Inferior parietal cortex (tissue), 1 donor: ENCODE measurements at regions not wholly inside any gene's neighbourhood (a gene's known extent, or its start where the extent isn't known, plus 50 kb on each side); places are given as distances from the start of the nearest gene placed in this dataset.

Experiments
- DNase-seq: peaks from one replicate; pipeline ENCODE4 v3.0.0-alpha.2; 2016; ENCODE audit errors: extremely low spot score

GRCh38 chr2:12205086-12205485, 458.7 kb downstream of the LPIN1 start:
- no peak for DNase-seq

GRCh38 chr2:12207491-12207890, 461.1 kb downstream of the LPIN1 start:
- DNase-seq, result no peak

GRCh38 chr2:12210016-12210933, 463.8 kb downstream of the LPIN1 start:
- no peak for DNase-seq

GRCh38 chr2:12211326-12212175, 465.1 kb downstream of the LPIN1 start:
- DNase-seq, result no peak

GRCh38 chr2:12212841-12213597, 466.6 kb downstream of the LPIN1 start:
- no peak for DNase-seq

- DNase-seq, result no peak
Measured at GRCh38 chr2:12217175-12217574, 470.7 kb downstream of the LPIN1 start.

GRCh38 chr2:12219761-12220160, 473.3 kb downstream of the LPIN1 start:
- no peak for DNase-seq

GRCh38 chr2:12221584-12221983, 475.2 kb downstream of the LPIN1 start:
- no peak for DNase-seq

- DNase-seq, result no peak
Measured at GRCh38 chr2:12222554-12222953, 476.1 kb downstream of the LPIN1 start.

GRCh38 chr2:12223732-12224131, 477.3 kb downstream of the LPIN1 start:
- DNase-seq, result no peak

GRCh38 chr2:12226653-12227052, 480.2 kb downstream of the LPIN1 start:
- DNase-seq, result no peak

GRCh38 chr2:12227941-12228608, 481.6 kb downstream of the LPIN1 start:
- no peak for DNase-seq

GRCh38 chr2:12231288-12231687, 484.9 kb downstream of the LPIN1 start:
- DNase-seq, result no peak

GRCh38 chr2:12232876-12233275, 483.9 kb upstream of the TRIB2 start:
- DNase-seq, result no peak

GRCh38 chr2:12236136-12236844, 480.4 kb upstream of the TRIB2 start:
- no peak for DNase-seq

GRCh38 chr2:12240206-12240605, 476.5 kb upstream of the TRIB2 start:
- no peak for DNase-seq

GRCh38 chr2:12243381-12243780, 473.4 kb upstream of the TRIB2 start:
- DNase-seq, result no peak

- DNase-seq, result no peak
Measured at GRCh38 chr2:12244070-12244469, 472.7 kb upstream of the TRIB2 start.

GRCh38 chr2:12251121-12251520, 465.6 kb upstream of the TRIB2 start:
- no peak for DNase-seq

GRCh38 chr2:12251749-12252148, 465.0 kb upstream of the TRIB2 start:
- no peak for DNase-seq
